RWPE2 (cell line): ENCODE measurements at regions not wholly inside any gene's neighbourhood (a gene's known extent, or its start where the extent isn't known, plus 50 kb on each side); places are given as distances from the start of the nearest gene placed in this dataset.

Experiments used
- ATAC-seq: fragments of 200-7000 bp; cut with Tn5 transposase; 3 replicates; pipeline ENCODE4 v1.9.1; 2021; ENCODE audit warnings: low read depth
- DNase-seq: peaks from one replicate; pipeline ENCODE4 v3.0.0-alpha.2; 2020; ENCODE audit warnings: low spot score
- H3K27ac ChIP-seq: fragments of 450-650 bp; 2 replicates; pipeline ENCODE4 v1.5.1; 2017; ENCODE audit warnings: mild to moderate bottlenecking; ENCODE audit not compliant: poor library complexity, severe bottlenecking
- H3K27me3 ChIP-seq: fragments of 250-450 bp; sonication (Bioruptor Pico); 2 replicates; pipeline ENCODE4 v1.5.1; 2021; ENCODE audit warnings: mild to moderate bottlenecking, moderate library complexity; ENCODE audit not compliant: insufficient read depth, poor library complexity, severe bottlenecking
- H3K36me3 ChIP-seq: fragments of 250-450 bp; sonication (Bioruptor Pico); 2 replicates; pipeline ENCODE4 v1.5.1; 2020; ENCODE audit warnings: low read depth, mild to moderate bottlenecking, moderate library complexity
- H3K4me1 ChIP-seq: fragments of 250-450 bp; sonication (Bioruptor Pico); 2 replicates; pipeline ENCODE4 v1.5.1; 2021; ENCODE audit warnings: mild to moderate bottlenecking, moderate library complexity; ENCODE audit not compliant: insufficient read depth, poor library complexity, severe bottlenecking
- H3K4me3 ChIP-seq: fragments of 250-450 bp; sonication (Bioruptor Pico); 2 replicates; pipeline ENCODE4 v1.5.1; 2021; ENCODE audit warnings: mild to moderate bottlenecking, moderate library complexity; ENCODE audit not compliant: severe bottlenecking
- H3K9me3 ChIP-seq: fragments of 250-450 bp; sonication (Bioruptor Pico); 2 replicates; pipeline ENCODE4 v1.5.1; 2021; ENCODE audit warnings: mild to moderate bottlenecking, moderate library complexity; ENCODE audit not compliant: severe bottlenecking
- TF ChIP-seq, protein P1 (sequence below): fragments of 450-650 bp; IDR thresholded peaks from one replicate; pipeline ENCODE4 v1.5.1; 2017; ENCODE audit warnings: mild to moderate bottlenecking, moderate library complexity; ENCODE audit not compliant: poor library complexity, severe bottlenecking

- Histone ChIP-seq H3K9me3 (no peaks in the 10 kb centered on the region), H3K36me3 (no peaks in the 10 kb centered on the region), H3K27me3 (no peaks in the 10 kb centered on the region), H3K27ac (no peak overlapping the region), H3K4me3 (no peak overlapping the region), H3K4me1 (no peaks in the 10 kb centered on the region)
- TF ChIP-seq, protein P1, sequence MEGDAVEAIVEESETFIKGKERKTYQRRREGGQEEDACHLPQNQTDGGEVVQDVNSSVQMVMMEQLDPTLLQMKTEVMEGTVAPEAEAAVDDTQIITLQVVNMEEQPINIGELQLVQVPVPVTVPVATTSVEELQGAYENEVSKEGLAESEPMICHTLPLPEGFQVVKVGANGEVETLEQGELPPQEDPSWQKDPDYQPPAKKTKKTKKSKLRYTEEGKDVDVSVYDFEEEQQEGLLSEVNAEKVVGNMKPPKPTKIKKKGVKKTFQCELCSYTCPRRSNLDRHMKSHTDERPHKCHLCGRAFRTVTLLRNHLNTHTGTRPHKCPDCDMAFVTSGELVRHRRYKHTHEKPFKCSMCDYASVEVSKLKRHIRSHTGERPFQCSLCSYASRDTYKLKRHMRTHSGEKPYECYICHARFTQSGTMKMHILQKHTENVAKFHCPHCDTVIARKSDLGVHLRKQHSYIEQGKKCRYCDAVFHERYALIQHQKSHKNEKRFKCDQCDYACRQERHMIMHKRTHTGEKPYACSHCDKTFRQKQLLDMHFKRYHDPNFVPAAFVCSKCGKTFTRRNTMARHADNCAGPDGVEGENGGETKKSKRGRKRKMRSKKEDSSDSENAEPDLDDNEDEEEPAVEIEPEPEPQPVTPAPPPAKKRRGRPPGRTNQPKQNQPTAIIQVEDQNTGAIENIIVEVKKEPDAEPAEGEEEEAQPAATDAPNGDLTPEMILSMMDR, result no peak
- DNase-seq (no peak), ATAC-seq (no peak)
Observed at GRCh38 chr1:29626066-29626465, 389.7 kb downstream of the PTPRU start.

- TF ChIP-seq, protein P1, result no peak
- ATAC-seq (no peak), DNase-seq (no peak)
- no peaks in the 10 kb centered on the region for H3K4me1 ChIP-seq
- no peak overlapping the region for H3K27ac ChIP-seq
- H3K27me3 ChIP-seq, result no peaks in the 10 kb centered on the region
- no peak overlapping the region for H3K4me3 ChIP-seq
- no peaks in the 10 kb centered on the region for H3K36me3 ChIP-seq
- no peaks in the 10 kb centered on the region for H3K9me3 ChIP-seq
Observed at GRCh38 chr1:29625084-29625420, 388.7 kb downstream of the PTPRU start.

DNA sequence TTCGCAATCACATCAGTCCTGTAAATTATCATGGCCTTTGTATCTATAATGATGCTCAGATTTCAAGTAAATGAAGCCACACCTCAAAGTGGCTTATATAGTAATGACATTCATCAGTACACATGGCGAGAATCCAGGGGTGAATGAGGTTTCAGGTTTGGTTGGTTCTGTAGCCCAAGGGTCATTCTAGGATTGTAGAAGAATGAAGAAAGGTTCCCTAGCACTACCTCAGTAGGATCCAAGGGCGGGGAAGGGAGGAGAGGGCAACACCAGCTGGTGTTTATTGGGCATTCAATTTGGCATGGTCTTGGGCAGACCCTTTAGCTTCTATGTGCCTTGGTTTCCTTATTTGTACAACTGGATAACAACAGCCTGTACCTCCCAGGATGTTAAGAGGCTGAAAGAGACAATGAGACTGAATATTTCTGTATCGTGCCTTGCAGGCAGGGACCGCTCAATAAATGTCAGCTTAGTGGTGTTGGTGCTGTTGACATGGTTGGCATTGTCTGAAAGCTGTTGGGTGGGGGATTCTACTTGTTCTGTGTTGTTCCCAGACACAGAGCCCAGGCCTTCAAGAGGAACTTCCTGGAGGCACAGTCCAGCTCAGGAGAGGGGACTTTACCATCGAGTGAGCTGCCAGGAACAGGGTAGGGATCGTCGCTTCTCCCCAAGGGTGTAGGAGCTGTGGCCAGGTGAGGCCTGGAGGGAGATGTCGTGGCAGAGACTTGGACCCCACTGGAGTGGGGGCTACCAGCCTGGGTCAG is 388.2 kb downstream of the PTPRU start:
- no peak for ATAC-seq
- DNase-seq, result no peak
- H3K27me3 ChIP-seq, result no peaks in the 10 kb centered on the region
- H3K4me1 ChIP-seq, result no peaks in the 10 kb centered on the region
- H3K27ac ChIP-seq, result no peak overlapping the region
- TF ChIP-seq, protein P1, result no peak
- H3K9me3 ChIP-seq, result no peaks in the 10 kb centered on the region
- no peak overlapping the region for H3K4me3 ChIP-seq
- no peaks in the 10 kb centered on the region for H3K36me3 ChIP-seq

DNA sequence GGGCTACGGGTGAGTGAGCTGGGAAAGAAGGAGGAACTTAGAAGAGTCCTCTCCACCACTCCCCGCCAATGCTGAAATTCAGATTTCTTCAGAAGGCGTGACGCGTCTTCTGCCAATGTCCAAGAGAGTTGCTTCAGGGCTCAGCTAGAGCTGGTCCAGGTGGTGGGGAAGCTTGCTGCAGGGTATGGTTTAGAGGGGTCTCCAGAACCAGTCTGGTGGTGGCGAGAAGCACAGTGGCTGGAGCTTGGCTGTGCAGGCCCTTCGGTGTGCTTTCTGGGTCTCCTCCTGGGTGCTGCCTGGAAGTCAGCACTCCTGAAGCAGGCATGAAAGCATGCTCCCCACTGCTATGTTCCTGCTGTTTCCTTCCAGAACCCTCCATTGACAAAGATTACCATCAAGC is 387.2 kb downstream of the PTPRU start:
- H3K27me3 ChIP-seq, result no peaks in the 10 kb centered on the region
- DNase-seq (no peak), ATAC-seq (no peak)
- H3K9me3 ChIP-seq, result no peaks in the 10 kb centered on the region
- TF ChIP-seq, protein P1, result no peak
- H3K27ac ChIP-seq, result no peak overlapping the region
- H3K4me3 ChIP-seq, result no peak overlapping the region
- H3K4me1 ChIP-seq, result no peaks in the 10 kb centered on the region
- H3K36me3 ChIP-seq, result no peaks in the 10 kb centered on the region

DNA sequence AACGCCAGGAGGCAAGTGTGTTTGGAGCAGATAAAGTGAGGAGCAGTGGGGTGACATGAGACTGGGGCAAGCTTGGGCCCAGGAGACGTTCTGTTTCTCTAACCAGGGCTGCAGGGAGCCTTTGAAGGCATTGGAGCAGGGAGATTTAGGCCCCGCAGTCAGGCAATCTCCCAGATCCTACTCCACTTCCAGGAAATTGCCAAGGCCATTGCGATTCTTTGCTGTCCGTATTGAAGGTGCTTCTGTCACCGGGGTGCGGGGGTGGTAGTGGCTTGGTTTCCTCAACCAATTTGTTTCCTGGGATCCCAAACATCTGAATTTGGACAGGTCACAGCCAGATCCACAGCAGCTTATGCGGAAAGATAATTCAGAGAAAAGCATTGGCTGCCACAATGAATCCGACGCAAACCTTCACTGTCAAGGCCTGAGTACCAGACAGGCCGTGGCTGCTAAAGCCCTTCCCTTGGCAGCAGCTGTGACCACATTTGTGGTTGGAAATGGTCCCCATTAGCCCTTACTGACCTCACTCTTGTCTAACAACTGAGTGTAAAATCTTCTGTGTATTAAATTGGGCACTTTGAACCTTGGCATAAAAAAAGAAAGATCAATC is 385.6 kb downstream of the PTPRU start:
- H3K4me1 ChIP-seq, result no peaks in the 10 kb centered on the region
- no peak overlapping the region for H3K4me3 ChIP-seq
- ATAC-seq, result no peak
- H3K27ac ChIP-seq, result no peak overlapping the region
- H3K27me3 ChIP-seq, result no peaks in the 10 kb centered on the region
- no peaks in the 10 kb centered on the region for H3K36me3 ChIP-seq
- no peaks in the 10 kb centered on the region for H3K9me3 ChIP-seq
- DNase-seq, result no peak
- TF ChIP-seq, protein P1, result no peak
